Esophagus squamous epithelium (tissue), 5 donors: ENCODE measurements at regions not wholly inside any gene's neighbourhood (a gene's known extent, or its start where the extent isn't known, plus 50 kb on each side); places are given as distances from the start of the nearest gene placed in this dataset.
"Not testable (repeated sequence)": the region's sequence is repeated elsewhere in the genome, so short reads cannot be mapped to it uniquely, and the experiment has no call there.

Source experiments
- DNase-seq: peaks from one replicate; lab custom pipeline; 2025; lab: John Stamatoyannopoulos, UW
- H3K27ac ChIP-seq, 4 donors: fragments of 200-600 bp; sonication (generic); one replicate each; pipeline ENCODE4 v1.5.1; 2016 to 2019; ENCODE audit warnings: mild to moderate bottlenecking in 1 of 4
- H3K27me3 ChIP-seq, 4 donors: fragments of 200-600 bp; sonication (generic); 1 replicate in 3 of 4; 2 replicates in 1 of 4; pipeline versions ENCODE4 v1.5.1 to v1.6.0; 2017 to 2021; ENCODE audit warnings: antibody characterized with exemption in 1 of 4
- H3K36me3 ChIP-seq, 3 donors: fragments of 200-600 bp; sonication (generic); one replicate each; pipeline ENCODE4 v1.5.1; 2016 to 2019
- H3K4me1 ChIP-seq, 3 donors: fragments of 200-600 bp; sonication (generic); one replicate each; pipeline ENCODE4 v1.5.1; 2017 to 2019
- H3K4me3 ChIP-seq, 4 donors: fragments of 200-600 bp; sonication (generic); 1 replicate in 3 of 4; 2 replicates in 1 of 4; pipeline ENCODE4 v1.5.1; 2016 to 2019; ENCODE audit warnings: mild to moderate bottlenecking in 2 of 4, moderate library complexity in 1 of 4
- H3K9me3 ChIP-seq, 3 donors: fragments of 200-600 bp; sonication (generic); one replicate each; pipeline ENCODE4 v1.5.1; 2016 to 2019
- CTCF ChIP-seq, 6 experiments: fragments of 450-650 bp in 4 of 6; fragments of 200-600 bp in 2 of 6; sonication (generic) in 2 of 6; IDR thresholded peaks; one replicate each; pipeline ENCODE4 v1.5.1; 2016 to 2019; ENCODE audit warnings: antibody characterized with exemption in 6 of 6, mild to moderate bottlenecking in 4 of 6, moderate library complexity in 4 of 6
- POLR2A ChIP-seq, 4 donors: fragments of 450-650 bp; IDR thresholded peaks; one replicate each; pipeline ENCODE4 v1.6.1; 2017; ENCODE audit warnings: antibody characterized with exemption in 4 of 4, mild to moderate bottlenecking in 4 of 4, moderate library complexity in 3 of 4
- WGBS, 2 donors: methylation state at CpG; one replicate each; pipeline ENCODE4 v1.1.5; 2018; 5-methylcytosine and 5-hydroxymethylcytosine counted together
- intact Hi-C: fragments of 100-400 bp; cut with DNase I; formaldehyde crosslinking; loops from one replicate; pipeline ENCODE4 v1.15.0; 2022
- donor health status: DM: yes; HTN: yes; CAD: no.

- no peak for TF ChIP-seq CTCF (IDR thresholded peaks at IDR 0.05)
- TF ChIP-seq POLR2A (IDR thresholded peaks at IDR 0.05) = no peak
- no peak for DNase-seq
- H3K36me3 ChIP-seq = no peaks in the 10 kb centered on the region
- intact Hi-C loops = no loop called here
- H3K4me3 ChIP-seq = no peak overlapping the region
- no peaks in the 10 kb centered on the region for H3K9me3 ChIP-seq
- no peaks in the 10 kb centered on the region for H3K4me1 ChIP-seq
- H3K27ac ChIP-seq = no peak overlapping the region
- H3K27me3 ChIP-seq = no peaks in the 10 kb centered on the region
Observed at GRCh38 chr4:174183259-174183658, 100.2 kb downstream of the FBXO8 start.

- no peak for TF ChIP-seq POLR2A (IDR thresholded peaks at IDR 0.05)
- TF ChIP-seq CTCF (IDR thresholded peaks at IDR 0.05) = no peak
- H3K27ac ChIP-seq = no peak overlapping the region
- H3K4me3 ChIP-seq = no peak overlapping the region
Observed at GRCh38 chr4:174181827-174182226, 101.6 kb downstream of the FBXO8 start.

GRCh38 chr4:174177536-174177935, 105.9 kb downstream of the FBXO8 start:
- TF ChIP-seq CTCF (IDR thresholded peaks at IDR 0.05) (no peak), POLR2A (IDR thresholded peaks at IDR 0.05) (no peak)
- H3K36me3 ChIP-seq = no peaks in the 10 kb centered on the region
- H3K27me3 ChIP-seq = peaks cover 0 to 8% (median 0%) of the 10 kb centered on the region in 4 donors
- H3K9me3 ChIP-seq = no peaks in the 10 kb centered on the region
- WGBS, 2 donors = 18 to 19% methylated on average over 1 of the region's 1 CpG
- intact Hi-C loops = no loop called here
- no peak overlapping the region for H3K27ac ChIP-seq
- H3K4me1 ChIP-seq = no peaks in the 10 kb centered on the region
- DNase-seq = no peak
- no peak overlapping the region for H3K4me3 ChIP-seq

More at GRCh38 chr4:174181827-174182226, 101.6 kb downstream of the FBXO8 start:
- Histone ChIP-seq H3K36me3 (no peaks in the 10 kb centered on the region), H3K9me3 (no peaks in the 10 kb centered on the region), H3K4me1 (no peaks in the 10 kb centered on the region), H3K27me3 (peaks cover 0 to 7% (median 0%) of the 10 kb centered on the region in 4 donors)
- no peak for DNase-seq
- intact Hi-C loops = no loop called here

GRCh38 chr4:174175836-174176235, 107.6 kb downstream of the FBXO8 start:
- intact Hi-C loops, H3K27ac ChIP-seq, DNase-seq, H3K27me3 ChIP-seq, H3K4me3 ChIP-seq, H3K9me3 ChIP-seq, H3K4me1 ChIP-seq, H3K36me3 ChIP-seq: not testable (repeated sequence)
- WGBS, 2 donors = 83 to 89% methylated on average over 4 of the region's 4 CpGs

- 85 to 92% methylated on average over 1 of the region's 1 CpG for WGBS, 2 donors
Observed at GRCh38 chr4:174173360-174173759, 110.1 kb downstream of the FBXO8 start.

More at GRCh38 chr4:174173360-174173759, 110.1 kb downstream of the FBXO8 start:
- Histone ChIP-seq H3K27me3 (peaks cover 0 to 10% (median 0%) of the 10 kb centered on the region in 4 donors), H3K4me3 (no peak overlapping the region), H3K4me1 (no peaks in the 10 kb centered on the region), H3K27ac (no peak overlapping the region), H3K9me3 (no peaks in the 10 kb centered on the region), H3K36me3 (no peaks in the 10 kb centered on the region)
- DNase-seq = no peak
- intact Hi-C loops = no loop called here
- TF ChIP-seq CTCF (IDR thresholded peaks at IDR 0.05) (no peak), POLR2A (IDR thresholded peaks at IDR 0.05) (no peak)
